Choroid plexus epithelial cell (primary cell): ENCODE measurements at regions not wholly inside any gene's neighbourhood (a gene's known extent, or its start where the extent isn't known, plus 50 kb on each side); places are given as distances from the start of the nearest gene placed in this dataset.
A peak's percentile ranks its signal among the peaks of the same experiment; 100 is the strongest.

ENCODE experiments used
- DNase-seq: peaks from one replicate; pipeline ENCODE4 v3.0.0-alpha.2; 2010; ENCODE audit warnings: low read depth
- H3K4me3 ChIP-seq: 2 replicates; pipeline ENCODE4 v1.5.1; 2011; ENCODE audit warnings: low read depth, mild to moderate bottlenecking, control low read depth, low read length, moderate library complexity
- CTCF ChIP-seq: conservative IDR thresholded peaks from 2 replicates; pipeline ENCODE4 v1.5.1; 2011; ENCODE audit warnings: low read depth, mild to moderate bottlenecking, control low read depth, inconsistent platforms, low read length, moderate library complexity

DNA sequence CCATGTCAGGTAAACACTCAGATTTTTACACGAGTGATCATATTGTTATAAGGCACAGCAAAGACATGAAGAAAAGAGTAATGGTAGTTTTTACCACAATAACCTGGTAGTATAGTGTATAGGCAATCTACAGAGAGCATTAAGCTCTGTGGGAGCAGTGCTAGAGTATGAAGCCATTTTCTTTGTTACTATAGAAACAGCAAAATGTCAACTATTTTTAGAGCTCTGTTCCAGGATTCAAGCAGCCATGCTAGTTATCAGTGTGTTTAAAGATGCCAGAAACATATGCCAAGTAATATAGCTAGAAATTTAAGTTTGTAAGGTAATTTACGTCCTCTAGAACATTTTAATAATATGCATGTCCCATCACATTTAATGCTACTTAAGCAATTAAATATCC is 77.6 kb upstream of the RGS18 start:
- no peak overlapping the region for H3K4me3 ChIP-seq
- no peak for TF ChIP-seq CTCF
- DNase-seq: no peak

GRCh38 chr1:192081359-192081758 is 76.9 kb upstream of the RGS18 start:
- TF ChIP-seq CTCF: no peak
- no peak overlapping the region for H3K4me3 ChIP-seq
- DNase-seq: no peak

- DNase-seq: no peak
- no peak overlapping the region for H3K4me3 ChIP-seq
- no peak for TF ChIP-seq CTCF
Observed at GRCh38 chr1:192086644-192087043, 71.6 kb upstream of the RGS18 start.

GRCh38 chr1:192087334-192087733 is 70.9 kb upstream of the RGS18 start:
- no peak for DNase-seq
- H3K4me3 ChIP-seq: no peak overlapping the region
- TF ChIP-seq CTCF: no peak

GRCh38 chr1:192088496-192088895 is 69.8 kb upstream of the RGS18 start:
- DNase-seq: peak; percentile 12
- no peak overlapping the region for H3K4me3 ChIP-seq
- no peak for TF ChIP-seq CTCF

- no peak overlapping the region for H3K4me3 ChIP-seq
- TF ChIP-seq CTCF: no peak
- DNase-seq: no peak
Observed at GRCh38 chr1:192098001-192098400, 60.3 kb upstream of the RGS18 start.

- TF ChIP-seq CTCF: no peak
- no peak for DNase-seq
- H3K4me3 ChIP-seq: no peak overlapping the region
Observed at GRCh38 chr1:192099328-192099727, 58.9 kb upstream of the RGS18 start.
